ENCODE measurements at regions not wholly inside any gene's neighbourhood (a gene's known extent, or its start where the extent isn't known, plus 50 kb on each side); places are given as distances from the start of the nearest gene placed in this dataset.

DNA sequence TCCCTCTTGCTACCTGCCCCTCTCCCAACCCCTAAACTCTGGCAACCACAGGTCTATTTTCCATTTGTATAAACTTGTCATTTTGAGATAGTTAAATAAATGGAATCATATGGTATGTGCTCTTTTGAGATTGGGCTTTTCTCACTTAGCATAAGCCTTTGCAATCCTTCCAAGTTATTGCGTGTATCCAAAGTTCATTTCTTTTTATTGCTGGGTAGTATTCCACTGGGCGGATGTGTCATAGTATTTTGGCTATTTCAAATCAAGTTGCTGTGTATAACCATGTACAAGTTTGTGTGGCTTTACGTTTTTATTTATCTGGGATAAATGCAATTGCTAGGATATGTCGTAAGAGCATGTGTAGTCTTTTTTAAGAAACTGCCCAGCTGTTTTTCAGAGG lies 55.5 kb upstream of the CUL3 start:
- WGBS (ENCODE audit: insufficient coverage): 86% methylated on average over 3 of the region's 4 CpGs
- H3K36me3 Mint-ChIP-seq: no peaks in the 10 kb centered on the region
- Histone ChIP-seq H3K36me3 (ENCODE audit: control insufficient read depth, insufficient read depth, low read length) (no peaks in the 10 kb centered on the region), H3K4me1 (ENCODE audit: control insufficient read depth, insufficient read depth, low read length) (no peaks in the 10 kb centered on the region), H3K27me3 (ENCODE audit: control insufficient read depth, insufficient read depth, low read length) (no peaks in the 10 kb centered on the region), H3K4me3 (ENCODE audit: low read length) (no peak overlapping the region), H3K9me3 (ENCODE audit: control insufficient read depth, insufficient read depth, low read length) (no peaks in the 10 kb centered on the region), H3K27ac (ENCODE audit: low read length) (no peak overlapping the region)
- TF ChIP-seq, protein P1, sequence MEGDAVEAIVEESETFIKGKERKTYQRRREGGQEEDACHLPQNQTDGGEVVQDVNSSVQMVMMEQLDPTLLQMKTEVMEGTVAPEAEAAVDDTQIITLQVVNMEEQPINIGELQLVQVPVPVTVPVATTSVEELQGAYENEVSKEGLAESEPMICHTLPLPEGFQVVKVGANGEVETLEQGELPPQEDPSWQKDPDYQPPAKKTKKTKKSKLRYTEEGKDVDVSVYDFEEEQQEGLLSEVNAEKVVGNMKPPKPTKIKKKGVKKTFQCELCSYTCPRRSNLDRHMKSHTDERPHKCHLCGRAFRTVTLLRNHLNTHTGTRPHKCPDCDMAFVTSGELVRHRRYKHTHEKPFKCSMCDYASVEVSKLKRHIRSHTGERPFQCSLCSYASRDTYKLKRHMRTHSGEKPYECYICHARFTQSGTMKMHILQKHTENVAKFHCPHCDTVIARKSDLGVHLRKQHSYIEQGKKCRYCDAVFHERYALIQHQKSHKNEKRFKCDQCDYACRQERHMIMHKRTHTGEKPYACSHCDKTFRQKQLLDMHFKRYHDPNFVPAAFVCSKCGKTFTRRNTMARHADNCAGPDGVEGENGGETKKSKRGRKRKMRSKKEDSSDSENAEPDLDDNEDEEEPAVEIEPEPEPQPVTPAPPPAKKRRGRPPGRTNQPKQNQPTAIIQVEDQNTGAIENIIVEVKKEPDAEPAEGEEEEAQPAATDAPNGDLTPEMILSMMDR (IDR thresholded peaks at IDR 0.05): no peak
- DNase-seq (no peak), ATAC-seq (no peak)
- peaks cover 0 to 7% of the 10 kb centered on the region in 2 donors for H3K27me3 Mint-ChIP-seq (ENCODE audit: low read depth in 2 of 2)
- intact Hi-C loops (cut with micrococcal nuclease): no loop called here
- H3K4me1 Mint-ChIP-seq: peaks cover 0 to 4% of the 10 kb centered on the region in 2 donors
- no peak overlapping the region for H3K4me3 Mint-ChIP-seq
- no peaks in the 10 kb centered on the region for H3K9me3 Mint-ChIP-seq
- no peak overlapping the region for H3K27ac Mint-ChIP-seq

DNA sequence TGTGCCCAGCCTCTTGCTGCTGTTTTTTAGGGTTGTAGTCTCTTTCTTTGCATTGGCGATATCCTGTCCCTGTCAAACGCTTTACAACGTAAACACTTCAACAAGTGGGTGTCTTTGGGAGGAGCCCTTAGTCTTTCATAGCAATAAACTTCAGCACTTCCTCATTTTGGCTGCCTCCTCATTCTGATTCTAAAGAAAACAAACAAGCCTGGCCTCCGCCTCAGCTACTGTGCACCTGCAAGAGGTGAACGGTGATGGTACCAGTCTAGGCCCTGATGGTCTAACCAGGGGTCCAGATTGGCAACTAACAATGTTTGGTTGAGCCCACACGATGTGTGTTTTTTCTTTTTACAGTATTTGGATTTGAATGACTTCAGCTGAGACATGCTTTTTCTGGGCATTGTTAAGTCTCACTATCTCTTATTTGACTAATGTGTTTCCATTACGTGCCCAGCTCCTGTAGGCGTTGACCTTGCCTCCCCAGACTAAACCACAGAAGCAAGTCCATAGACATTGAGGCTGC lies 53.2 kb upstream of the CUL3 start:
- no peak overlapping the region for H3K27ac Mint-ChIP-seq
- intact Hi-C loops (cut with micrococcal nuclease): no loop called here
- no peaks in the 10 kb centered on the region for H3K9me3 Mint-ChIP-seq
- TF ChIP-seq, protein P1 (IDR thresholded peaks at IDR 0.05): no peak
- 37% methylated on average over 8 of the region's 8 CpGs for WGBS (ENCODE audit: insufficient coverage)
- H3K4me3 Mint-ChIP-seq: no peak overlapping the region
- Histone ChIP-seq H3K4me1 (ENCODE audit: control insufficient read depth, insufficient read depth, low read length) (no peaks in the 10 kb centered on the region), H3K27ac (ENCODE audit: low read length) (peak overlapping the region; percentile 23), H3K9me3 (ENCODE audit: control insufficient read depth, insufficient read depth, low read length) (no peaks in the 10 kb centered on the region), H3K27me3 (ENCODE audit: control insufficient read depth, insufficient read depth, low read length) (no peaks in the 10 kb centered on the region), H3K36me3 (ENCODE audit: control insufficient read depth, insufficient read depth, low read length) (no peaks in the 10 kb centered on the region), H3K4me3 (ENCODE audit: low read length) (no peak overlapping the region)
- ATAC-seq (peak in 1 of 3 donors; percentile 41), DNase-seq (peak in 1 of 2 donors; percentile 41)
- no peaks in the 10 kb centered on the region for H3K36me3 Mint-ChIP-seq
- peaks cover 0 to 4% of the 10 kb centered on the region in 2 donors for H3K4me1 Mint-ChIP-seq
- peaks cover 0 to 7% of the 10 kb centered on the region in 2 donors for H3K27me3 Mint-ChIP-seq (ENCODE audit: low read depth in 2 of 2)
